ENCODE measurements at regions not wholly inside any gene's neighbourhood (a gene's known extent, or its start where the extent isn't known, plus 50 kb on each side); places are given as distances from the start of the nearest gene placed in this dataset.

- no peak for DNase-seq
Measured at GRCh38 chr22:48796310-48797015, 1031.2 kb downstream of the BRD1 start.

DNA sequence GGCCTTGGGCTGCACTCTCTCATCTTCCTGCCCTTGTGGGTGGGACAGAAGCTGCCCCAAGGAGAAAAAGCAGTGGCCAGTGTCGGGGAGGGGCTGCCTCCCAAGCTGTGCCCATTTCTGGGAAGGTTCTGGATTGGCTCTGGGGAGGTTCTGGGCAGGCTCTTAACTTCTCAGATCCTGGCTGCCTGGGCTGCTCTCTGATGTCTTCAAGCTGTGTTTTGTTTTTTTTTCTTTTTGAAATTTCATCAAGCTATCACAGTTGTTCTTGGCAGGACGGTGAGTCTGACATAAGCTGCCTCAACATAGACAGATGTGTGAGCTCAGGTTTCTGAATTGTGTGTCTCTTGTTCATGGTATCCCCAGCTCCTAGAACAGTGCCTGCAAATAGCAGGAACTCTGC lies 1032.0 kb downstream of the BRD1 start:
- DNase-seq: no peak

- DNase-seq: no peak
Measured at GRCh38 chr22:48794906-48795305, 1032.8 kb downstream of the BRD1 start.

- no peak for DNase-seq
Measured at GRCh38 chr22:48793949-48794348, 1033.7 kb downstream of the BRD1 start.

DNA sequence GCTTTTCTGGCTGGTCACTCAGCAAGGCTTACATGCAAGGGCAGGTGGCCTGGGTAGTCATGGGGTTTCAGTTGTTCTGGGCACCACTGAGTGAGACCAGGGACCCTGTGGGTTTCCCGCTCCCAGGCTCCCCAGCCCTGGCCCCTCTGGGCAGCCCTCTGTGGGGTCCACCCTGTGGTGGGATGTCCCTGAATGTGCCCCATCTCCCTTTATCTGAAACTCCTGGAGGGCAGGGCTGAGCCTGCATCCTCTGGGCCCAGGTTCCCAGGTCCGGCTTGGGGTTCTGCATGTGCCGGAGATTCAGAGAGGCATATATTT lies 1041.0 kb downstream of the BRD1 start:
- DNase-seq: no peak

DNA sequence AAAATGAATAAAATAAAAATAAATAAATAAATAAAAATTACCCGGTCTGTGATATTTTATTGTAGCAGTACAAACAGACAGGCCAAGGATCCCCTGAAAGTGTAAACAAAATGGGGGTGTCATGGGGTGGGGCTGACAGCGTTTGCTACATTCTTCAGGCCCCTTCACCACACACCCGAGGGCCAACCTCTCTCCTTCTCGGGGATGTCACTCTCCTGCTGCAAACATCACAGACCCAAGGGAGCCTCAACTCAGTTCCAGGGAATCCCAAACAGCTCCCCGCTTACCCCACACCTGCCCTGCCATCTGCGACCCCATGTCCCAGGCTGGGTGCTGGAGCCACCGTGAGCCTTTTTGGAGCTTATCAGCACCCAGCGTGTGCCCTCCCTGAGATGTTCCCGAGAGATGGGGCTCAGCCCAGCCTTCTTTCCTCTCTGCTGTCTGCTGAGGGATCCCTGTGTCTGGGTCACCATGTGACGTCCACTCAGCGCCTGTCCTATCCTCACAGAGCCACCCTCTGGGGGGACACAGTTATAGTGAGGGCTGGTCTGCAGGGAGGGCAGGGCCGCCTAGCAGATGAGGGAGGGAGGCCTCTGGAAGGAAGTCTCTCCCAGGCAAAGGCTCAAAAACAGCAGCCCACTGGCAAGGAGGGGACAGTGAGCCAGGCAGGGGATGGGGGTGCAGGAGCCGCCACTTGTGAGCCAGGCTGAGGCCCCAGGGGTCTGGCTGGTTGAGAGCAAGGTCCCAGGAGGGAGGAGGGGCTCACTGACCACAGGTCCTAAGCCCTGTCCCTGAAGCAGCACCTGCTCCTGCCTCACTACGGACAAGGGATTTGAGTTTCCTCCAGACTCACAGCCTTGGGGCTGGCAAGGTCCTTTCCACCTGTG lies 1041.6 kb downstream of the BRD1 start:
- no peak for DNase-seq

DNA sequence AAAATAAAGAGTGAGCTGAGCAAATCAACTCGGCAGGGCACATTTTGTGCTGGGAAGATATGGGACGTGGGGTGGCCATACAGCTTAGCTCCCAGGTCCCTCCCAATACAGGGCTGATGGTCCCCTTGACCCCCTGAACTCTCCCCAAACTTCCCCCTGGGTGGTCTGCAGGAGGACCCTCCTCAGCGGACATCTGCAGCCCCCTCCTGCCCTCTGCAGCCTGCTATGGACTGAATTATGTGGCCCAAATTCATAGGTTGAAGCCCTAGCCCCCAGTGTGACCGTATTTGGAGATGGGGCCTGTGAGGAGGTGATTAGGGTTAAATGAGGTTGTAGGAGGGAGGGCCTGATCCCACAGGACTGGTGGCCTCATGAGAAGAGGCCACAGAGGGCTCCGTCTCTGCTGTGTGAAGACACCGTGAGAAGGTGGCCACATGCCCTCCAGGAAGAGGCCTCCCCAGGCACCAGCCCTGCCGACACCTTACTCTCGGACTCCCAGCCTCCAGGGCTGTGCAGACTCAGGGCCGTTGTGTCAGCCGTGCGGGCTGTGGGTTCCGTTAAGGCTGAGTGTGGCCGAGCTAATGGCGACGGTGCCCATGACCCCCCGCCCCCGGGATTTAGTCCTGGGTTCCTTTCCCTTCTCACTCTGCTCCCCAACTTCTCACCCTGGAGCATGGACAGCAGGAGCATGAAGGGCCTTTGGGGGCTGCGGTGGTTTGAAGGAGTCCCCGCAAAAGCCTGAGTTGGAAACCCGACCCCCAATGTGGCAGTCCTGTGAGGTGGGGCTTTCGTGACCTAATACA lies 1042.8 kb downstream of the BRD1 start:
- DNase-seq: no peak

- DNase-seq: no peak
Measured at GRCh38 chr22:48783821-48784266, 1043.8 kb downstream of the BRD1 start.

DNA sequence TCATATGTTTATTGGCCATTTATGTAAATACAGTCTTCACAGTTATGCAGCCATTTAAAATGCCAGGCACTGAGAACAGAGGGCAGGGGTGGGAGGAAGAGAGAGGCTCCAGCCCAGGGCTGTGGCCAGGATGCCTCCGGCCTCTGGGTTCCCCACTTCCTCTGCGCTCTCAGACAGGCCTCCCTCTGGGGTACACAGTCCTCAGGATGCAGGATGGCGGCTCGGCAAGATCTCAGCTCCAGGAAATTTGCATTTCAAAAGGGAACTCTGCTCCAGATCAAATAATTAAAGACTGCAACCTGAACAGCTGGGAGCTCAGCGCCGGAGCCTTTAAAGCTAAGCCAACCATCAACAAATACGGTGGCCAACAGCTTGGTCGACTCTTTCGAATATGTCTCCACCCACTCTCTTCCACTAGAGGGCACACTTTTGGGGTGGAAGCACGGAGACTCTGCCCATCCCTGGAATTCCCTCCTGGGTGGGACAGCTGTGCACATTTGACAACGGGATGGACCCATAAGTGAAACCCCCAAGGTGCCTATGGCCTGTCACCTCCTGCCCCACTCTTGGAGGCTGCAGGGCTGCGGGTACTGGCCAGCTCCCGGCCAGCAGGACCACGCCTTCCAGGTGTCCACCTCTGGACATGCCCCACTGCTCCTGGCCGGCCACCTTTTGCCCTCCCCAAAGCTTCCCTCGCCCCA lies 1044.7 kb downstream of the BRD1 start:
- DNase-seq: peak; percentile 25

- DNase-seq: no peak
Measured at GRCh38 chr22:48782326-48782725, 1045.3 kb downstream of the BRD1 start.

DNA sequence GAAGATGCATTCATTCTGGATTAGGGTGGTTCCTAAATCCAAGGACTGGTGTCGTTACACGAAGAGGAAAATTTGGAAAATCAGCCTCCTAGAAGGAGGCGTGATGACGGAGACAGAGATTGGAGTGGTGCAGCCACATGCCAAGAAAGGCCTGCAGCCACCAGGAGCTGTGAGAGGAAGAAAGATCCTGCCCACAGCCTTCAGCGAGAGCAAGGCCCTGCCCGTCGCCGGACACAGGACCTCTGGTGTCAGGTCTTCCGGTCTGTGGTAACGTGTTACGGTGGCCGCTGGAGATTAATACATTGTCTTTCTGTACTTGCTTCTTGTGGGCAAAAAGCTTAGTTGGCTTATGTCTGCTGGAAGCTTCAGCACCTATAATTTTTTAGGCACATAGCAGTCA lies 1045.8 kb downstream of the BRD1 start:
- no peak for DNase-seq

- DNase-seq: no peak
Measured at GRCh38 chr22:48781391-48781790, 1046.3 kb downstream of the BRD1 start.

DNA sequence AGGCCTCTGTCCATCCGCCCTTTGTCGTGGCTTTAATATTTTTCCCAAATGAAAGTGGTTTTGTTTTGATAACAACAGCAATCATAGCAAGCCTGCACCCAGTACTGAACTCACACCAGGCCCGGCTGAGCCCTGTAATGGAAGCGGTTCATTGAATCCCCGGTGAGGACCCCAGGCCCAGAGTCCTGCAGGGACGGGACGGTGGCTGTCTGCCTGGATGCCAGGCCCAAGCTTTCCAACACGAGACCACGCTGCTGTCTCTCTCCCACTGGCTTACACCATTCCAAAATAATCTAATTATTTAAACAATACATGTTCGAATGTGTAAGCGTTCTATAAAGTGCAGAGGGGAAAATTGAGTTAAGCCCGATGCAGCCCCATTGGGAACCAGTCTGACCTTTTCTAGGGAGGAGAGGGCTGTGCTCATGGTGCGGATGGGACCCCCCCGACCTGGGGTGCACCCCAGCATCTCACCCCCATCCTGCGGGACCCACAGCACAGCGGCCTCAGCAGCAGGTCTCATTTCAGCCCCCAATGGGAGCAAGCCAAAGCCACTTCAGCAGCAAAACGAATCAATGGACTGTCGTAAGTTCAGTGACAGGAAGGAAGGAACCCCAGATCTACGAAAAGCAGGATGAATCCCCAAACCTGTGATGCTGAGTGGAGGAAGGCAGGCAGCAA lies 1046.9 kb downstream of the BRD1 start:
- no peak for DNase-seq

DNA sequence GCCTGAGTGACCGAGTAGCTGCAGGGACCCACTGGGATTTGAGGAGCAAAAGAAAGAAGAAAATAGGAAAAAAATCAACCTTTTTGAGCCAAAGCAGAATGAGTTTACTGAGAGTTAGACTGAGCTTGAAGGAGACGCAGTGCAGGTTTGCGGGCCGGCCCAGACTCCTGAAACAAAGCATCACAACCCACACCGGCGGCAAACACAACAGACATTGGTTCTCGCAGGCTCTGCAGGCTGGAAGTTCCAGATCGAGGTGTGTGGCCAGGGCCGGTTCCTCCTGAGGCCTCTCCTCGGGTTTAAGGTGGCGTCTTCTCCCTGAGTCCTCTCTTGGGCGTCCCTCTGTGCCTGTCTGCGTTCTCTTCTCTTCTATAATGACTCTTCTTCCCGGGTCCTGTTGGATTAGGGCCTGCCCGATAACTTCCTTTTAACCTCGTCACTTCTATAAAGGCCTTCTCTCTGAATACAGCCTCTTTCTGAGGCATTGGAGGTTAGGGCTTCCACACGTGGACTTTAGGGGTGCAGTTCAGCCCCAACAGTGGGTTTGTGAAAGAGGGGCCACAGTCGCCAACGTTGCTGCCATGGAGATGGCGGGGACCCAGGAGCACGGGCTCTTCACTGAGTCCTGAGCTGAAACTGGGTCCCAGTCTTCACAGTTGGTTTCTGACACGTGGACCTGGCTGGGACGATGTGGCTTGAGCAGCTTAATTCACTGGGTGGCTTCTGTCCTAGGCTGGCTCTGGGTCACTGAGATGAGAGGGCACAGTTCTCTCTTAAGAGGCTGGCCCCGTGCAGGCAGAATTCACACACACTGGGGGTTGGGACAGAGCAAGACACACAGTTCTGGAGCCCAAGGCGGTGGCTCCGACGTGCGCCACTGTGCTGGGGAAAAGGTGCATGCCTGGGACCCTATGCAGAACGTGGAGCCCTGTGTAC lies 1047.7 kb downstream of the BRD1 start:
- no peak for DNase-seq

DNA sequence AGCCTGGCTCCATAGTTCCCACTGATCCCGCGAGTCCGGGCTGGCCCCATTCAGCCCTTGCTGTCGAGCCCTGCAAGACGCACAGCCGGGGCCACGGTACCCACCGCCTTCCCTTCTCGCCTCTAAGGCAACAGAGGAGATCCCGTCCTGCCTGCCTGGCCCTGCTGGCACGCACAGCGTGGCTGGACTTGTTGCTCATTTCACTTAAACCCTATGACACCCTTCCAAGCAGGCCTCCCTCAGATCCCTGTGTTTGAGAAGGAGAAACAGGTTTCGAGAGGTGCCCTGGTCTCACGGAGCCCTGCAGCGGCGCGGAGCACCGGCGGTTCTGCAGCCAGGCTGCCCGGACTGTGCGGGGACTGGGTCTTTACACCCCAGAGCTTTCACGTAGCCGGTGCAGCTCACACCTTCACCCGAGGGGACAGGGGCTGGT lies 1048.4 kb downstream of the BRD1 start:
- DNase-seq: no peak

GRCh38 chr22:48778308-48779195 lies 1049.1 kb downstream of the BRD1 start:
- DNase-seq: no peak

DNA sequence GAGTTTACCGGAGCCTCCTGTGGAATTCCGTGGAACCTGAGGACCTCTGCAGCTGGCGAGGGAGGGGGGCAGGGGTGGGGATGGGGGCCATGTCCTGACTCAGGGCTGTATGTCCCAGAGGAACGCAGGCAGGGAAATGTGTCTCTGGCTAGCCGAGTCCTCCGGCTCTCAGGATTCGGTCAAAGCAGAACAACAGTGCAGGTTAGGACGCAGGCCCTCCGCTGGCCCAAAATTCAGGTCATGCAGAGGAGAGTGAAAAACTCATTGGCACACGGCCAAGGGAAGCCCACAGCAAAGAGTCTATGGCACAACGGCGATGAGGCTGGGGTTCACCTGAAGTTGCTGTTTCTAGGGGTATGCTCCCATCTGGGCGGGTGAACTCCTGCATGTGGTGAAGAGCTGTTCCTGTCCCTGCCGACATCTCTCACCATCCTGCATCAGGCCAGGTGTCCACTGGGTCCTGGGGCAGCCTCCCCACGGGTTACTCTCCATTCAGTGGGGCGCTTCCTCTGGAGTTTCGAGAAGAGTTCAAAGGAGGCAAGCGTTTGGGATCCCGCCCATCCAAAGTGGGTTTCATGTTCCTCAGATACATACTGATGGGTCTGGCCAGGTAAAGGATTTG lies 1055.3 kb downstream of the BRD1 start:
- DNase-seq: no peak

DNA sequence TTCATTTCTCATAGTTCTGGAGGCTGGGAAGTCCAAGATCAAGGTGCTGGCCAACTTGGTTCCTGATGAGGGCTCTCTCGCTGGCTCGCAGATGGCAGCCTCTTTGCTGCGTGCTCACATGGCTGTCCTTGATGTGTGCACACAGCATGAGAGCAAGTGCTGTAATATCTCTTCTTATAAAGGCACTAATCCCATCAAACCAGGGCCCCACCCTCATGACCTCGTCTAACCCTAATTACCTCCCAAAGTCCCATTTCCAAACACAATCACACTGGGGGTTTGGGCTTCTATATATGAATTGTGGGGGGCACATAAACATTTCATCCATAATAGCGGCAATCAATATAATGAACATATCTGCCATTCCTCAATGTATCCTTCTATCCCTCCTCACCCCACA lies 1062.1 kb downstream of the BRD1 start:
- DNase-seq: no peak

GRCh38 chr22:48761546-48761945 lies 1066.1 kb downstream of the BRD1 start:
- no peak for DNase-seq

All from hematopoietic multipotent progenitor cell treated with erythropoietin and hydrocortisone succinate and interleukin-3 and kit ligand, for 6 days (in vitro differentiated cells).